Tibial nerve (tissue), 4 donors: ENCODE measurements at regions not wholly inside any gene's neighbourhood (a gene's known extent, or its start where the extent isn't known, plus 50 kb on each side); places are given as distances from the start of the nearest gene placed in this dataset.

ENCODE experiments used
- CTCF ChIP-seq, 5 experiments: fragments of 200-600 bp in 3 of 5; fragments of 450-650 bp in 2 of 5; sonication (generic) in 3 of 5; IDR thresholded peaks; one replicate each; pipeline ENCODE4 v1.5.1; 2016 to 2019; ENCODE audit warnings: antibody characterized with exemption in 5 of 5, mild to moderate bottlenecking in 3 of 5, moderate library complexity in 2 of 5
- EP300 ChIP-seq, 2 donors: sonication (generic); formaldehyde crosslinking; IDR thresholded peaks; one replicate each; pipeline ENCODE4 v1.6.1; 2017; ENCODE audit warnings: antibody characterized with exemption in 2 of 2, mild to moderate bottlenecking in 1 of 2
- POLR2A ChIP-seq, 2 donors: fragments of 450-650 bp; IDR thresholded peaks; one replicate each; pipeline ENCODE4 v1.6.1; 2017; ENCODE audit warnings: antibody characterized with exemption in 2 of 2, mild to moderate bottlenecking in 2 of 2, moderate library complexity in 2 of 2

- TF ChIP-seq POLR2A (IDR thresholded peaks at IDR 0.05) (no peak), CTCF (IDR thresholded peaks at IDR 0.05) (no peak), EP300 (IDR thresholded peaks at IDR 0.05) (no peak)
Measured at GRCh38 chr9:79885093-79885857, 313.5 kb downstream of the TLE4 start.
